Dedifferentiated amniotic fluid mesenchymal stem cell (primary cell): ENCODE measurements at regions not wholly inside any gene's neighbourhood (a gene's known extent, or its start where the extent isn't known, plus 50 kb on each side); places are given as distances from the start of the nearest gene placed in this dataset.
"Not testable (repeated sequence)": the region's sequence is repeated elsewhere in the genome, so short reads cannot be mapped to it uniquely, and the experiment has no call there.

Source experiments
- DNase-seq: peaks from one replicate; pipeline ENCODE4 v3.0.0-alpha.2; 2016; ENCODE audit errors: extremely low spot score

GRCh38 chr6:28585335-28585734, 59.7 kb downstream of the GPX5 start:
- DNase-seq: peak; percentile 26

DNA sequence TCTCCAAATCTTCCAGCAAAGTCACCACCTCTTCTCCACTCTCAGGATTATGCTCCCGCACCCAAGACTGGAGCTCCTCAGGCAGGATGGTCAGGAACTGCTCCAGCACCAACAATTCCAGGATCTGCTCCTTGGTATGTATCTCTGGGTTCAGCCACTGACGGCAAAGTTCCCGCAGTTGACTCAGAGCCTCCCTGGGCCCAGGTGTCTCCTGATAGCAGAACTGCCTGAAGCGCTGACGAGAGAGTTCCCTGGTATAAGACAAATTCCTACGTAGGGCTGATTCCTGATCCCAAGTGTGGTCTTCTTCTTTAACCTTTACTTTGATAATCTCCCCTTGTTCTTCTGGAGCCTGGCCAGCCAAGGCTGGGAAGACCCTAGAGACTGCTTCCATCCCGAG, 60.6 kb downstream of the GPX5 start:
- no peak for DNase-seq

- no peak for DNase-seq
Measured at GRCh38 chr6:28586962-28587745, 61.5 kb downstream of the GPX5 start.

- DNase-seq: no peak
Measured at GRCh38 chr6:28587746-28588075, 62.0 kb downstream of the GPX5 start.

DNA sequence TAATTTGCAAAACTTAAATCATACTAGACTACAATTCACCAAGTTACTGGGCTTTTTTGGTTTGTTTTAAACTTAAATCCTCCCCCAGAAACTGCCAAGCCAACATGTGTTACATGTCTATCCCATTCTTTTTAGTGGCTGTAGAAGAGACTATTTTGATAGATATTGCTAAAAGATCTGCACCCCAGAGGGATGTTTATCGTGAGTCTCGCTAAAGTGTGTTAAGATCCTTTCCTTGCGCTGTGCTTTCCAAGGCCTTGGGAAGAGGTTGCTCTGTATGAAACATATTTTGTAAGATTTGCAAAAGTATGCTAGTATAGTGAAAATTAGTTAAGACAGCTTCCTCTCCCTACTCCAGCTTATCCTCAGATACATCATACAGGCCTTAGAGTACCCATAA, 63.0 kb downstream of the GPX5 start:
- no peak for DNase-seq

- peak; percentile 91 for DNase-seq
Measured at GRCh38 chr6:28589234-28589956, 63.7 kb downstream of the GPX5 start.

GRCh38 chr6:28589957-28590349, 64.3 kb downstream of the GPX5 start:
- no peak for DNase-seq

DNA sequence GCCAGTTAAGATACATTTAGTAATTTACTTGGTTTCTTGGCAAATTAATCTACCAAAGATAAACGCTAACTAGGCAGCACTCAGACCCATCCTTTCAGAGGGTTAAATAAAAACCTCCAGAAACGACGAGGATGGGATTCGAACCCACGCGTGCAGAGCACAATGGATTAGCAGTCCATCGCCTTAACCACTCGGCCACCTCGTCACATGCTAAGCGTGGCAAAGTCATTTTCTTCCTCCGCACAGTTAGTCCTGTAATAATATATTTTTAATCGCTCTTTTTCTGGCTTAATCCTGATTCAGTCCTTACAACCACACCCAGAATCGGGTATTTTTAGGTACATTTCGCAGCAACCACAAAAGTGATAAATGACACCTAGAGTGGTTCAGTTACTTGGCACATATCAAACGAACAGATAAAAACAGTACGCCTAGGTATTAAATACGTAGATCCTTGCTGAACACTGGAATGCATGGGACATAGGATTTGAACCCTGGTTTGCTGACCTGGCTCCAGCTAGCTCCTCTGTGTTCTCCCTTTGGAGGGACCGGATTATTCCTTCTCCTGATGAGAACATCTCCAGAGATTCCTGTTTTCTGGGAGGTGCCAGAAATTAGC, 71.6 kb downstream of the GPX5 start:
- DNase-seq: peak; percentile 51

GRCh38 chr6:28597924-28598722, 72.4 kb downstream of the GPX5 start:
- DNase-seq: no peak

GRCh38 chr6:28598757-28599686, 73.3 kb downstream of the GPX5 start:
- no peak for DNase-seq

- DNase-seq: no peak
Measured at GRCh38 chr6:28600245-28600644, 74.6 kb downstream of the GPX5 start.

DNA sequence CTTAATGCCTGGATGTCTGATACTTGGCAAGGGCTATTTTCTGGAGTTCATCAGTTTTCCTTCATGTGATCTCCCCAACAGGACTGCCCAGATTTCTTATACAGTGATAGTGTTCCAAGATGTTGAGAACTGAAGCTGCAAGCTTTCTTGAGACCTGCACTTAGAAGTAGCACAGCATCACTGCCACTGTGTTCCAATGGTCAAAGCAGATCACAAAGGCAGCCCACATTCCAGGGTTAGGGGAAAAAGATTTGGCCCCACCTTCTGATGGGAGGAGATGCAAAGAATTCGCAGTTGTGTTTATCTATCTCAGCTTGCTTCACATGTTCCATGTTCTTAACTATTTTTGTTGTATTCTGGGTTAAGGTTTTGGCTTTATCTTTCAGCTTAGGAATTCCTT, 78.2 kb downstream of the GPX5 start:
- DNase-seq: no peak

GRCh38 chr6:28606424-28607391, 81.0 kb downstream of the GPX5 start:
- peak; percentile 80 for DNase-seq

GRCh38 chr6:28607990-28608389, 82.3 kb downstream of the GPX5 start:
- DNase-seq: no peak

- DNase-seq: no peak
Measured at GRCh38 chr6:28609672-28610071, 84.0 kb downstream of the GPX5 start.

GRCh38 chr6:28615616-28615954, 89.9 kb downstream of the GPX5 start:
- DNase-seq: no peak

DNA sequence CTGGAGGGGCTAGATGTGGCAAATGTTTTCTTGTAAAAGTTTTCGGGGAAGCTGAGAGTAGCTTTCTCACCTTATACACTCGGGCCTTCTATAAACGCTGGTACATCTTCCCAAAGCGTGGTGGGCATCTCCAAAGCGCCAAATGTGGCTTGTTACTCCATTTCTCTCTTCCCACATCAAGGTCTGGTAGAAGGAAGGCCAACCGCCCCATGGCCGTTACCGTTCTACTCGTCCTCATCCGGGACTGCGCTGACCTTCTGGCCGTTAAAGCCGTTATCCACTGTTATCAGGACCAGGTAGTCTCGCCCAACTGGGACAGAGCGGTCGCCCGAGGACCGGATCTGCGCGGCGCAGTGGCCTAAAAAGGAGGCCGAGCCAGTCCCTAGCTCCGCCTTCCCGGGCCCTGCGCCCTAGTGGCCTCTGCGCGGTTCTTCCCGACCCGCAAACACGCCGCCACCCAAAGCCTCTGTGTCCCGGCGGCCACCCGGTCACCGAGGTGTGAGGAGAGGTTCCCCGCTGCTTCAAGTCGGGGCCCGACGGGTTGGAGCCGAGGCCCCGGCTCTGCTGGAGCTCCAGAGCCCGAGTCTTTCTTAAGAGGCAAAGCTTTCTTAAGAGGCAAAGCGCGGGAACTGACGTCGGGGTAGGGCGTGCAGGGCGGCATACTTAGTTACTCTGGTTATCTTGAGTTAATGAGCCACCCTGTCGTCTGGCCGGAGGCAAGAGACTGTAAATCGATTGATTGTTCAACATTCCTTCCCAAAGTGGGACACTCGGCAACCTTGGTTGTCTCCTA, 90.5 kb downstream of the GPX5 start:
- DNase-seq: no peak

DNA sequence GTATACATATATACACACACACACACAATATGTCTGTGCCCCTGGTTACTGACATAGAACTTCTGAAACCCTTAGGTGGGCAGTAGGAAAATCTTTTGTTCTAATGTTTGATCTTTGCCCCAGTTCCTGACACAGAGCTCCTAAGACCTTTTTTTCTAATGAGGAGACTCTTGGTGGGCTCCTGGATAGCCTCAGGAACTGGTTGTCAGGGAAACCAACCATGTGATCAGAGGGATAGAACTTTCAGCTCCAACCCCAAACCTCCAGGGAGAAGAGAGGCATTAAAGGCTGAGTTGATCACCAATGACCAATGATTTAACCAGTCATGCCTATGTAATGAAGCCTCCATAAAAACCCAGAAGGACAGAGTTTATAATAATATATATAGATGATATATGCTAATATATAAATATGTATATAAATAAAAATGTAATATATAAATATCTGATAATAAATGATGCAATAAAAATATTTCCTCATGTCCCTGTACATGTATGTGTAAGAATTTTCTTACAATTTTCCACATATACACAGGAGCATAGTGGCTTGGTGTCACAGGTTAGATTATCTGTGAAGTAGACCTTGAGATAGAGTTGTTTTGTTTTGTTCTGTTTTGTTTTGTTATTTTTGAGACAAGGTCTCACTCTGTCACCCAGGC, 93.3 kb downstream of the GPX5 start:
- no peak for DNase-seq

DNA sequence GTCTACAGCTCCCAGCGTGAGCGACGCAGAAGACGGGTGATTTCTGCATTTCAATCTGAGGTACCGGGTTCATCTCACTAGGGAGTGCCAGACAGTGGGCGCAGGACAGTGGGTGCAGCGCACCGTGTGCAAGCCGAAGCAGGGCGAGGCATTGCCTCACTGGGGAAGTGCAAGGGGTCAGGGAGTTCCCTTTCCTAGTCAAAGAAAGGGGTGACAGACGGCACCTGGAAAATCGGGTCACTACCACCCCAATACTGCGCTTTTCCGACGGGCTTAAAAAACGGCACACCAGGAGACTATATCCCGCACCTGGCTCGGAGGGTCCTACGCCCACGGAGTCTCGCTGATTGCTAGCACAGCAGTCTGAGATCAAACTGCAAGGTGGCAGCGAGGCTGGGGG, 95.6 kb downstream of the GPX5 start:
- not testable (repeated sequence) for DNase-seq
